Activated CD4-positive, alpha-beta memory T cell treated with anti-CD3 and anti-CD28 coated beads, Interleukin-2, amount 10 ng/mL, durations not matched to agents 7 days and 5 days (primary cell): ENCODE measurements at regions not wholly inside any gene's neighbourhood (a gene's known extent, or its start where the extent isn't known, plus 50 kb on each side); places are given as distances from the start of the nearest gene placed in this dataset.
"Not testable (repeated sequence)": the region's sequence is repeated elsewhere in the genome, so short reads cannot be mapped to it uniquely, and the experiment has no call there.

ENCODE experiments used
- CTCF ChIA-PET: fragments of 350-600 bp; sonication (Branson Sonifier 250); formaldehyde crosslinking; loops from one replicate; lab custom pipeline; 2021; ENCODE audit warnings: antibody characterized with exemption, inconsistent platforms; lab: Charles Lee
- POLR2A ChIA-PET: fragments of 350-600 bp; sonication (Branson Sonifier 250); formaldehyde crosslinking; loops from one replicate; lab custom pipeline; 2021; ENCODE audit warnings: antibody characterized with exemption; lab: Charles Lee
- DNase-seq: peaks from one replicate; pipeline ENCODE4 v3.0.0-alpha.2; 2020
- H3K27ac Mint-ChIP-seq: one replicate; pipeline ENCODE4 v1.8.0; 2021; ENCODE audit warnings: mild to moderate bottlenecking, mixed read lengths
- H3K27me3 Mint-ChIP-seq: one replicate; pipeline ENCODE4 v1.8.0; 2021; ENCODE audit warnings: mixed read lengths
- H3K36me3 Mint-ChIP-seq: one replicate; pipeline ENCODE4 v1.8.0; 2021; ENCODE audit warnings: low read depth, mixed read lengths
- H3K4me1 Mint-ChIP-seq: one replicate; pipeline ENCODE4 v1.8.0; 2021; ENCODE audit warnings: mixed read lengths
- H3K4me3 Mint-ChIP-seq: one replicate; pipeline ENCODE4 v1.8.0; 2021; ENCODE audit warnings: mild to moderate bottlenecking, mixed read lengths
- H3K9me3 Mint-ChIP-seq: one replicate; pipeline ENCODE4 v1.8.0; 2021; ENCODE audit warnings: mixed read lengths

GRCh38 chr7:145497911-145498525 lies 618.6 kb upstream of the CNTNAP2 start:
- POLR2A ChIA-PET: no interaction called here
- H3K4me1 Mint-ChIP-seq: no peaks in the 10 kb centered on the region
- DNase-seq: no peak
- H3K27ac Mint-ChIP-seq: no peak overlapping the region
- no peaks in the 10 kb centered on the region for H3K27me3 Mint-ChIP-seq
- H3K9me3 Mint-ChIP-seq: peaks cover 5% of the 10 kb centered on the region
- no peaks in the 10 kb centered on the region for H3K36me3 Mint-ChIP-seq
- CTCF ChIA-PET: no interaction called here
- H3K4me3 Mint-ChIP-seq: no peak overlapping the region

- H3K27ac Mint-ChIP-seq: no peak overlapping the region
- ChIA-PET CTCF (no interaction called here), POLR2A (no interaction called here)
- no peaks in the 10 kb centered on the region for H3K27me3 Mint-ChIP-seq
- H3K9me3 Mint-ChIP-seq: peaks cover 9% of the 10 kb centered on the region
- DNase-seq: no peak
- H3K4me1 Mint-ChIP-seq: no peaks in the 10 kb centered on the region
- no peak overlapping the region for H3K4me3 Mint-ChIP-seq
- no peaks in the 10 kb centered on the region for H3K36me3 Mint-ChIP-seq
These were observed 626.2 kb upstream of the CNTNAP2 start for GRCh38 chr7:145490356-145490755.

DNA sequence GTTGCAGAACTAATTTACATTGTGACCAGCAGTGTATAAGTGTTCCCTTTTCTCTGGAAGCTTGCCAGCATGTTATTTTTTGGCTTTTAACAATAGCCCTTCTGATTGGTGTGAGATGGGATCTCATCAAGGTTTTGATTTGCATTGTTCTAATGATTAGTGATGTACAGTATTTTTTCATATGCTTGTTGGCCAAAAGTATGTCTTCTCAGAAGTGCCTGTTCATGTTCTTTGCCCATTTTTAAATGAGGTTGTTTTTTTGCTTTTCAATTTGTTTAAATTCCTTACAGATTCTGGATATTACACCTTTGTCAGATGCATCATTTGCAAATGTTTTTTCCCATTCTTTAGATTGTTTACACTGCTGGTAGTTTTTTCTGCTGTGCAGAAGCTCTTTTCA lies 627.0 kb upstream of the CNTNAP2 start:
- no peak for DNase-seq
- CTCF ChIA-PET: no interaction called here
- H3K4me3 Mint-ChIP-seq: no peak overlapping the region
- peaks cover 9% of the 10 kb centered on the region for H3K9me3 Mint-ChIP-seq
- H3K36me3 Mint-ChIP-seq: no peaks in the 10 kb centered on the region
- POLR2A ChIA-PET: no interaction called here
- no peaks in the 10 kb centered on the region for H3K4me1 Mint-ChIP-seq
- H3K27me3 Mint-ChIP-seq: no peaks in the 10 kb centered on the region
- no peak overlapping the region for H3K27ac Mint-ChIP-seq

DNA sequence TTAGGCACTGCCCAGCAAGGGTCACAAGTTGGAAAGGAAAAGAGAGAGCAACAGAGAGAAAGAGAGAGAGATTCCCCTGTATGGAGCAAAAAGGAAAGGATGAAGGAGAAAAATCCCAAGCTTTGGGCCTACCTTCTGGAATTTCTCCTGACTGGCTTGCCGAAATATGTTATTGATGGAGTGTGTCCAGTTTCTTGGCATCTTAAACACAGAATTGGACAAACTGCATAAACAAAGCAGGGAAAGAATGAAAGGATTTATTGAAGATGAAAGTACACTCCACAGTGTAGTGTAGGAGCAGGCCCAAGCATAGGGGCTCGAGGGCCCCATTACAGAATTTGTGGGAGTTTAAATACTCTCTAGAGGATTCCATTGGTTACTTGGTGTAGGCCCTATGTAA lies 627.8 kb upstream of the CNTNAP2 start:
- Mint-ChIP-seq H3K27me3 (no peaks in the 10 kb centered on the region), H3K9me3 (peaks cover 7% of the 10 kb centered on the region), H3K27ac (no peak overlapping the region), H3K36me3 (no peaks in the 10 kb centered on the region), H3K4me1 (no peaks in the 10 kb centered on the region), H3K4me3 (no peak overlapping the region)
- DNase-seq: no peak
- ChIA-PET CTCF (no interaction called here), POLR2A (no interaction called here)

DNA sequence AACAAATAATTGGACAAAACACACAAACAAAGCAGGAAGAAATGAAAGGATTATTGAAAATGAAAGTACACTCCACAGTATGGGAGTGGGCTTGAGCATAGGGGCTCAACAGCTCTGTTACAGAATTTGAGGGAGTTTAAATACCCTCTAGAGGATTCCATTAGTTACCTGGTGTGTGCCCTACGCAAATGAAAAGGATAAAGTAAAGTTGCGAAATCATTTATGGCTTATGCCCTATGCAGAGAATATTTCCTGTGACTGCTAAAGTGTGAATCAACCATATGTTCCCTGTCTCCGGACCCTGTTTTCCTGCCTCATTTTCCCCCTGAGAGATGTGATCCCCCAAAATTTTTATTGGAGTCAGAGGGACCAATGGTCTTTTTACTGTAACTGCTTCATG lies 634.6 kb upstream of the CNTNAP2 start:
- CTCF ChIA-PET: no interaction called here
- DNase-seq: no peak
- H3K27ac Mint-ChIP-seq: no peak overlapping the region
- no peak overlapping the region for H3K4me3 Mint-ChIP-seq
- H3K9me3 Mint-ChIP-seq: peaks cover 8% of the 10 kb centered on the region
- H3K36me3 Mint-ChIP-seq: no peaks in the 10 kb centered on the region
- H3K4me1 Mint-ChIP-seq: no peaks in the 10 kb centered on the region
- POLR2A ChIA-PET: no interaction called here
- no peaks in the 10 kb centered on the region for H3K27me3 Mint-ChIP-seq

GRCh38 chr7:145478541-145478940 lies 638.1 kb upstream of the CNTNAP2 start:
- H3K9me3 Mint-ChIP-seq: peaks cover 8% of the 10 kb centered on the region
- H3K4me3 Mint-ChIP-seq: no peak overlapping the region
- H3K4me1 Mint-ChIP-seq: no peaks in the 10 kb centered on the region
- no peaks in the 10 kb centered on the region for H3K36me3 Mint-ChIP-seq
- POLR2A ChIA-PET: interaction anchor here (0.8 kb wide), 1 partner anchor 9 kb away, joined by 3 read pairs; no protein-coding TSS in a partner anchor
- no peaks in the 10 kb centered on the region for H3K27me3 Mint-ChIP-seq
- CTCF ChIA-PET: no interaction called here
- no peak overlapping the region for H3K27ac Mint-ChIP-seq
- DNase-seq: no peak

DNA sequence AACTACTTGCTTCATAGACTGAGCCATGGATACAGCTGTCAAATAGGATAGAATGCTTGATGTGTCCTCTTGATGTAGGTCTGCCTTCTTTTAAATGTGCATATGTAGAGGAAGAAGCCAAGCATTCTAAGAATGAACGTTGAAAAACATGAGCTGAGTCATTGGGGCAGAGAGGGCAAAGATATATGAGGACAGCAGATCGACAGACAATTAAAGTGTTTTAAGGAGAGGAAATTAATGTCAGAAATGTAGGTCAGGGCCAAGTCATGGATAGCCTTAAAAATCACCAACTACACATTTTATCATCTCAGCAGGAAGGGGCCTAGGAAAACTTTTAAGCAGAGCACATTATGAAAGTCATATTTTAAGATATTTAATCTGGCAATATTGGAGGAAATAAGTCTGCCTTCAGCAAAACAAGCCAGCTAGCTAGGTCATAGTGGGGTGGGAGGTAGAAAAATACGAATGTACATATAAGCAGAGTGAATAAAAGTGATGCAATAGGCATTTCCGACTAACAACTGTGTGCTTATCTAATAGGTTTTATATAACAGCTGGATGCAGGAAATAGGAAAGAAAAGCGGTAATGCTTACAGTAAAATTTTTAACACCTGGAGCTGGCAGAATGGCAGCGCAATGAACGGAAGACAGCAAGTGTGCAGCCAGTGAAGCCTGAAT lies 638.3 kb upstream of the TPK1 start:
- H3K4me3 Mint-ChIP-seq: no peak overlapping the region
- no peaks in the 10 kb centered on the region for H3K27me3 Mint-ChIP-seq
- POLR2A ChIA-PET: no interaction called here
- CTCF ChIA-PET: no interaction called here
- H3K4me1 Mint-ChIP-seq: no peaks in the 10 kb centered on the region
- H3K27ac Mint-ChIP-seq: no peak overlapping the region
- no peaks in the 10 kb centered on the region for H3K36me3 Mint-ChIP-seq
- peaks cover 2% of the 10 kb centered on the region for H3K9me3 Mint-ChIP-seq
- no peak for DNase-seq

- H3K36me3 Mint-ChIP-seq: no peaks in the 10 kb centered on the region
- H3K4me3 Mint-ChIP-seq: no peak overlapping the region
- ChIA-PET CTCF (no interaction called here), POLR2A (no interaction called here)
- H3K27me3 Mint-ChIP-seq: no peaks in the 10 kb centered on the region
- H3K4me1 Mint-ChIP-seq: no peaks in the 10 kb centered on the region
- no peaks in the 10 kb centered on the region for H3K9me3 Mint-ChIP-seq
- H3K27ac Mint-ChIP-seq: no peak overlapping the region
- no peak for DNase-seq
These were observed 636.0 kb upstream of the TPK1 start for GRCh38 chr7:145471883-145472282.

DNA sequence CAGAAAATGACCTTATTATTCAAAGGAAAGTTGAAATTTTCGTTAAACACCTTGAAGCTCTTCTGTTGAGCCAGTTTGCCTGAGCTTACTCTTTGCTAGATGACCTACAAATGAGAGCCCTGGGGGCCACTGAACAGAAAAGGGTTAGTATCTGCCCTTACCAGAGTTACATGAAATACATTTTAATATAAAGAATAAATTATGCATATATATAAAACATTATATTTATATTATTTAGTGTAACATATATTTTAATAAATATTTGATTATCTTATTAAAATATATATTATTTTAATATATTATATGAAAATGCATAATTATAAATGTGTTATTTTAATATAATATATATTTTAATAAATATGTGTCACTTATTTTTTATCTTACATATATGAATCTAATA lies 628.4 kb upstream of the TPK1 start:
- ChIA-PET CTCF (no interaction called here), POLR2A (no interaction called here)
- H3K9me3 Mint-ChIP-seq: no peaks in the 10 kb centered on the region
- no peak overlapping the region for H3K4me3 Mint-ChIP-seq
- no peak for DNase-seq
- no peaks in the 10 kb centered on the region for H3K4me1 Mint-ChIP-seq
- H3K27me3 Mint-ChIP-seq: no peaks in the 10 kb centered on the region
- H3K27ac Mint-ChIP-seq: no peak overlapping the region
- no peaks in the 10 kb centered on the region for H3K36me3 Mint-ChIP-seq

GRCh38 chr7:145462463-145462862 lies 626.6 kb upstream of the TPK1 start:
- no peaks in the 10 kb centered on the region for H3K4me1 Mint-ChIP-seq
- no peak overlapping the region for H3K4me3 Mint-ChIP-seq
- no peak overlapping the region for H3K27ac Mint-ChIP-seq
- CTCF ChIA-PET: no interaction called here
- POLR2A ChIA-PET: no interaction called here
- no peaks in the 10 kb centered on the region for H3K9me3 Mint-ChIP-seq
- no peak for DNase-seq
- H3K27me3 Mint-ChIP-seq: no peaks in the 10 kb centered on the region
- H3K36me3 Mint-ChIP-seq: no peaks in the 10 kb centered on the region

DNA sequence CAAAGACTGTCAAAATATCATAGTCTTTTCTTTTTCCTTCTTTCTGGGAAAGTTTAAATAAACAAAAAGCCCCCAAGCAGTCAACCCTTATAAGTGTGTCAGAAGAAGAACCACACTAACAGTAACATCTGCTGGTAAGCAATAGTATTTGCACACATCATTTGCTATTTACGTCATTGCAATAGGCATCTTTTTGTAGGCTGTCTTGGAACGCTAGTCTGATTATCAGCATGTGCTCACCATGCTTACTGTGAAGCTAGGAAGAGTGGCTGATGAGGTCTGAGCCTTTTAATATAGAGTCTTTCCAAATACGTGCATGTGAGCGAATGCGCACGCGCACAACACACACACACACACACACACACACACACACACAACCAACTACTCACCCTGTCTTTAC lies 599.0 kb upstream of the TPK1 start:
- Mint-ChIP-seq H3K4me3 (no peak overlapping the region), H3K27ac (no peak overlapping the region)
- POLR2A ChIA-PET: no interaction called here

DNA sequence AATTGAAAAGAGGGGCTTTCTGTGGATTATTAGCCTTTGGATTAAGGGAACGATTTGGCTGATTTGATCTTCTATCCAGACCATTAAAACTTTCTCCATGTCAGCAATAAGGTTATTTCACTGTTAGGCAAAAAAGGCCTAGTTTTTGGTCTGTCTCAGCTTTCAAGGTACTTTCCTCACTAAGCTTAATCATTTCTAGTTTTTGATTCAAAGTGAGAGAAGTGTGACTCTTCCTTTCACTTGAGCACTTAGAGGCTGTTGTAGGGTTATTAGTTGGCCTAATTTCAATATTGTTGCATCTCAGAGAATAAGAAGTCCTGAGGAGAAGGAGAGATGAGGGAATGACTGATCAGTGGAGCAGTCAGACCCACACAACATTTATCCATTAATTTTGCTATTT lies 596.0 kb upstream of the TPK1 start:
- H3K27me3 Mint-ChIP-seq: no peaks in the 10 kb centered on the region
- H3K36me3 Mint-ChIP-seq: no peaks in the 10 kb centered on the region
- no peak overlapping the region for H3K27ac Mint-ChIP-seq
- peaks cover 12% of the 10 kb centered on the region for H3K9me3 Mint-ChIP-seq
- no peak for DNase-seq
- ChIA-PET POLR2A (no interaction called here), CTCF (no interaction called here)
- H3K4me1 Mint-ChIP-seq: no peaks in the 10 kb centered on the region
- H3K4me3 Mint-ChIP-seq: no peak overlapping the region

More for the DNA sequence above, 599.0 kb upstream of the TPK1 start:
- H3K27me3 Mint-ChIP-seq: no peaks in the 10 kb centered on the region
- DNase-seq: no peak
- CTCF ChIA-PET: no interaction called here
- no peaks in the 10 kb centered on the region for H3K36me3 Mint-ChIP-seq
- peaks cover 7% of the 10 kb centered on the region for H3K9me3 Mint-ChIP-seq
- H3K4me1 Mint-ChIP-seq: no peaks in the 10 kb centered on the region

DNA sequence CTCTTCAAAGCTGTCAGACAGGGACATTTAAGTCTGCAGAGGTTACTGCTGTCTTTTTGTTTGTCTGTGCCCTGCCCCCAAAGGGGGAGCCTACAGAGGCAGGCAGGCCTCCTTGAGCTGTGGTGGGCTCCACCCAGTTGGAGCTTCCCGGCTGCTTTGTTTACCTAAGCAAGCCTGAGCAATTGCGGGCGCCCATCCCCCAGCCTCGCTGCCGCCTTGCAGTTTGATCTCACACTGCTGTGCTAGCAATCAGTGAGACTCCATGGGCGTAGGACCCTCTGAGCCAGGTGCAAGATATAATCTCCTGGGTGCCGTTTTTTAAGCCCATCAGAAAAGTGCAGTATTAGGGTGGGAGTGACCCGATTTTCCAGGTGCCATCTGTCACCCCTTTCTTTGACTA lies 582.6 kb upstream of the TPK1 start:
- DNase-seq, H3K27ac Mint-ChIP-seq, H3K4me3 Mint-ChIP-seq, H3K36me3 Mint-ChIP-seq, H3K9me3 Mint-ChIP-seq, H3K27me3 Mint-ChIP-seq, CTCF ChIA-PET, POLR2A ChIA-PET, H3K4me1 Mint-ChIP-seq: not testable (repeated sequence)

DNA sequence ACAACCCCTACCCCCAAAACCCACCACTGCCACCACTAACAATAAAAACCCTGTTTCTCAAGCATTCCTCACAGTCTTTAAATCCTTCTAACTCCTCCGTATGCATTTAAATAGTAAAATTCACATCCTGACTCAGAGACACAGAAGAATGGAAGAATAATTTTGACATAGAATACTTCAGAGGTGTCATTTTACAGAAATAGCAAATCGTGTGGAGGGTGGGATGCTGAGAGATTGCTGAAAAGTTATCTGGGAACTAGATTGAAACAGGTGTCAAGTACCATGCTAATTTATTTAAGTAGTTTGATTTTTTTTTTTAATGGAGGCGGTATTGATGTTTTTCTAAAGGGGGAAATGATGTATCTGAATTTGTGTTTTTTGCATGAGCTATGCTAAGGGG lies 575.2 kb upstream of the TPK1 start:
- POLR2A ChIA-PET: no interaction called here
- H3K27me3 Mint-ChIP-seq: no peaks in the 10 kb centered on the region

More for the DNA sequence above, 575.2 kb upstream of the TPK1 start:
- Mint-ChIP-seq H3K4me1 (no peaks in the 10 kb centered on the region), H3K4me3 (no peak overlapping the region), H3K27ac (no peak overlapping the region), H3K36me3 (no peaks in the 10 kb centered on the region), H3K9me3 (no peaks in the 10 kb centered on the region)
- CTCF ChIA-PET: no interaction called here
- no peak for DNase-seq
